SK-N-SH (cell line): ENCODE measurements at regions not wholly inside any gene's neighbourhood (a gene's known extent, or its start where the extent isn't known, plus 50 kb on each side); places are given as distances from the start of the nearest gene placed in this dataset.
A peak's percentile ranks its signal among the peaks of the same experiment; 100 is the strongest.

Source experiments
- CTCF ChIA-PET: fragments of 300-600, 350-600 bp; formaldehyde crosslinking; extraction: SDS; loops from one replicate; lab custom pipeline; 2021; lab: Yijun Ruan, JAX
- POLR2A ChIA-PET: fragments of 350-600 bp; sonication (Branson Sonifier 250); formaldehyde crosslinking; extraction: SDS; loops from one replicate; lab custom pipeline; 2020; ENCODE audit warnings: antibody characterized with exemption, inconsistent platforms; lab: Yijun Ruan, JAX
- DNase-seq: peaks from one replicate; pipeline ENCODE4 v3.0.0; 2012
- H2AFZ ChIP-seq: fragments of 200-600 bp; sonication (generic); 2 replicates; pipeline ENCODE4 v1.8.1; 2016; ENCODE audit warnings: antibody characterized with exemption, mild to moderate bottlenecking, low read depth
- H3F3A ChIP-seq: fragments of 200-600 bp; sonication (generic); replicated peaks from 2 replicates; pipeline ENCODE3; 2016; ENCODE audit warnings: antibody characterized with exemption, mild to moderate bottlenecking; ENCODE audit not compliant: insufficient read depth
- H3K27ac ChIP-seq, 2 experiments: fragments of 200-500 bp in 1 of 2; fragments of 200-600 bp in 1 of 2; sonication (Bioruptor generic) in 1 of 2; sonication (generic), shearing (Covaris generic) in 1 of 2; 2 replicates each; pipeline versions ENCODE4 v1.5.1 to v1.6.1; 2014 to 2016; ENCODE audit warnings: low read depth in 2 of 2, inconsistent platforms in 1 of 2, low read length in 1 of 2, mild to moderate bottlenecking in 1 of 2, mixed read lengths in 1 of 2
- H3K27me3 ChIP-seq: fragments of 200-600 bp; sonication (generic), shearing (Covaris generic); 2 replicates; pipeline ENCODE4 v1.6.1; 2016; ENCODE audit warnings: mixed run types; ENCODE audit not compliant: insufficient read depth
- H3K36me3 ChIP-seq, 2 experiments: fragments of 200-500 bp in 1 of 2; fragments of 200-600 bp in 1 of 2; sonication (Bioruptor generic) in 1 of 2; sonication (generic) in 1 of 2; replicated peaks in 1 of 2; 2 replicates each; pipeline versions ENCODE3 to v1.5.1; 2014 to 2016; ENCODE audit warnings: low read length in 1 of 2, mild to moderate bottlenecking in 1 of 2; ENCODE audit not compliant: insufficient read depth in 2 of 2, control insufficient read depth in 1 of 2
- H3K4me1 ChIP-seq, 2 experiments: fragments of 200-500 bp in 1 of 2; fragments of 200-600 bp in 1 of 2; sonication (Bioruptor generic) in 1 of 2; sonication (generic), shearing (Covaris generic) in 1 of 2; 2 replicates each; pipeline versions ENCODE4 v1.5.1 to v1.6.1; 2014 to 2016; ENCODE audit warnings: low read depth in 1 of 2, low read length in 1 of 2, mixed run types in 1 of 2; ENCODE audit not compliant: insufficient read depth in 2 of 2, control insufficient read depth in 1 of 2
- H3K4me2 ChIP-seq: fragments of 200-600 bp; sonication (generic), shearing (Covaris generic); 2 replicates; pipeline ENCODE4 v1.6.1; 2017; ENCODE audit warnings: mixed run types
- H3K4me3 ChIP-seq, 2 experiments: fragments of 200-500 bp in 1 of 2; fragments of 200-600 bp in 1 of 2; sonication (Bioruptor generic) in 1 of 2; sonication (generic), shearing (Covaris generic) in 1 of 2; 2 replicates each; pipeline versions ENCODE4 v1.5.1 to v1.8.1; 2014 to 2016; ENCODE audit warnings: low read depth in 2 of 2, inconsistent platforms in 1 of 2, low read length in 1 of 2, mild to moderate bottlenecking in 1 of 2, mixed read lengths in 1 of 2, moderate library complexity in 1 of 2
- H3K79me2 ChIP-seq: fragments of 200-600 bp; sonication (generic); 2 replicates; pipeline ENCODE4 v1.8.1; 2017; ENCODE audit warnings: mild to moderate bottlenecking; ENCODE audit not compliant: insufficient read depth
- H3K9ac ChIP-seq: fragments of 200-600 bp; sonication (generic); 2 replicates; pipeline ENCODE4 v1.6.1; 2017; ENCODE audit warnings: mixed run types
- H3K9me2 ChIP-seq: fragments of 200-600 bp; sonication (generic); 2 replicates; pipeline ENCODE4 v1.6.1; 2017; ENCODE audit warnings: mixed run types
- H3K9me3 ChIP-seq: fragments of 200-600 bp; sonication (generic); 2 replicates; pipeline ENCODE4 v1.6.1; 2017; ENCODE audit warnings: mixed run types, mild to moderate bottlenecking, moderate library complexity
- H4K20me1 ChIP-seq: fragments of 200-600 bp; sonication (generic); 2 replicates; pipeline ENCODE4 v1.6.1; 2017; ENCODE audit warnings: mild to moderate bottlenecking, mixed run types; ENCODE audit not compliant: insufficient read depth
- CHD2 ChIP-seq: fragments of 150-350 bp; IDR thresholded peaks from 2 replicates; pipeline ENCODE4 v1.6.1; 2018; ENCODE audit warnings: low read length; ENCODE audit not compliant: partially characterized antibody
- ELF1 ChIP-seq: IDR thresholded peaks from 2 replicates; pipeline ENCODE4 v1.4.0; 2012
- EZH2phosphoT487 ChIP-seq: fragments of 200-600 bp; sonication (generic); IDR thresholded peaks from 2 replicates; pipeline ENCODE4 v1.6.1; 2017; ENCODE audit warnings: low read depth, mixed run types, mild to moderate bottlenecking, antibody characterized with exemption, moderate library complexity, borderline replicate concordance
- FOSL2 ChIP-seq: IDR thresholded peaks from 2 replicates; pipeline ENCODE4 v1.4.0; 2012; ENCODE audit warnings: low read depth, mild to moderate bottlenecking, moderate library complexity, borderline replicate concordance
- FOXJ3 ChIP-seq: sonication (generic); formaldehyde crosslinking; IDR thresholded peaks from 2 replicates; pipeline ENCODE4 v1.5.1; 2020; ENCODE audit warnings: mild to moderate bottlenecking, missing genetic modification reagents
- GATA2 ChIP-seq: sonication (generic); formaldehyde crosslinking; IDR thresholded peaks from 2 replicates; pipeline ENCODE4 v1.5.0; 2020; ENCODE audit warnings: mild to moderate bottlenecking, missing genetic modification reagents
- MEF2A ChIP-seq: IDR thresholded peaks from 2 replicates; pipeline ENCODE4 v1.4.0; 2012; ENCODE audit warnings: low read depth, borderline replicate concordance
- NFIC ChIP-seq: IDR thresholded peaks from 2 replicates; pipeline ENCODE4 v1.4.0; 2012; ENCODE audit warnings: borderline replicate concordance
- POLR2AphosphoS5 ChIP-seq: IDR thresholded peaks from 2 replicates; pipeline ENCODE4 v1.6.1; 2012; ENCODE audit warnings: low read depth, low read length
- RAD21 ChIP-seq: IDR thresholded peaks from 2 replicates; pipeline ENCODE4 v1.6.1; 2012; ENCODE audit warnings: mild to moderate bottlenecking, low read length
- SMC3 ChIP-seq: IDR thresholded peaks from 2 replicates; pipeline ENCODE4 v1.6.1; 2012; ENCODE audit warnings: low read depth, low read length, improper control_type of control experiment
- TCF12 ChIP-seq: IDR thresholded peaks from 2 replicates; pipeline ENCODE4 v1.4.0; 2012
- YY1 ChIP-seq: IDR thresholded peaks from 2 replicates; pipeline ENCODE4 v1.4.0; 2012; ENCODE audit warnings: low read depth, mild to moderate bottlenecking
- WGBS: methylation state at CpG from one replicate; pipeline ENCODE4 v1.1.6; 2017; ENCODE audit warnings: low lambda C conversion rate; 5-methylcytosine and 5-hydroxymethylcytosine counted together
- TF ChIP-seq, protein P1 (sequence below): IDR thresholded peaks from 2 replicates; pipeline ENCODE4; 2012
- TF ChIP-seq, protein P2 (sequence below): fragments of 200-600 bp; sonication (generic); IDR thresholded peaks from 2 replicates; pipeline ENCODE4 v1.6.1; 2017; ENCODE audit warnings: antibody characterized with exemption, mild to moderate bottlenecking, moderate library complexity

DNA sequence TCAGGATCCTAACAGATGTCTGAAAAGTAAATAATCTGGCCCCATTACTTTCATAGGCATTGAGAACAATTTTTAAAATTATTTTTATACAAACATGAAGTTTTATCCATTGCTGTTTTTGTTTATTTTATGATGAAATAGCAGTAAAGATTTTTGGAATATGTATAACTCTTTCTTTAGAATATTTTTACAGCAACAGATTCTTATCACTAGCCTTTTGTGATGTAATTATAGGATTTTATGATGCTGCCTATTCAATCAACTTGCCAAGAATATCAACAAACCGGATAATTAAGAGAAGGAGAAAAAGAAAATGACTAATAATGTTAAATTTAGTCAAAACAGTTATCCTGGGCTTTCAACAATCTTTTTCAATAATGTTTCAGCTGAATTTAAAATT lies 386.3 kb downstream of the ZIC1 start:
- H3F3A ChIP-seq: no peaks in the 10 kb centered on the region
- no peaks in the 10 kb centered on the region for H3K36me3 ChIP-seq
- POLR2A ChIA-PET: no interaction called here
- no peak overlapping the region for H3K4me2 ChIP-seq
- H3K27me3 ChIP-seq: no peaks in the 10 kb centered on the region
- no peak overlapping the region for H3K4me3 ChIP-seq
- H4K20me1 ChIP-seq: no peaks in the 10 kb centered on the region
- H3K27ac ChIP-seq: no peak overlapping the region
- no peaks in the 10 kb centered on the region for H3K79me2 ChIP-seq
- DNase-seq: no peak
- H3K9me2 ChIP-seq: no peaks in the 10 kb centered on the region
- no peak overlapping the region for H2AFZ ChIP-seq
- TF ChIP-seq SMC3: no peak
- no peak for TF ChIP-seq ELF1
- no peak for TF ChIP-seq NFIC
- TF ChIP-seq, all 33 proteins: peak for 0
- no peaks in the 10 kb centered on the region for H3K9me3 ChIP-seq
- WGBS: 32% methylated on average over 1 of the region's 1 CpG
- no peak overlapping the region for H3K9ac ChIP-seq
- CTCF ChIA-PET: no interaction called here
- peaks cover 0 to 4% of the 10 kb centered on the region in 2 experiments; a peak in 2 of 4 replicates for H3K4me1 ChIP-seq

DNA sequence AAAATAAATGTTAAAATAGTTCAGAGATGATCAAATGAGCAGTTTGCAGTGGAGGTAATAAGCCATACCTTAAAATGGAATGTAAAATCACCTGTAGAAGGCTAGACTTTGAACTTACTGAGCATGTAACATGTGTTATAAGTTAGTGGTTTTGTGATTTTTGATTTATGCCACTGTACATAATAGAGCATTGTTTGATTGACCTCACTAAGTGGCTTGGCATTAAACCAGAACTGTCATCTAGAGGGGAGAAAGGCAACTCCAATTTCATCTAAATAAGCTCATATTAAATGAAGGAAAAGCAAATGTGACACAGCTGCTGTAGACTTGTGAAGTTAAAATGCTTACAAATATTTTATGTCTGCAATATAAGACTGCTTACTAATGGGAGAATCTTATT lies 387.9 kb downstream of the ZIC1 start:
- H2AFZ ChIP-seq: no peak overlapping the region
- no peaks in the 10 kb centered on the region for H3K36me3 ChIP-seq
- no peaks in the 10 kb centered on the region for H4K20me1 ChIP-seq
- CTCF ChIA-PET: interaction anchor here (1.2 kb wide), 1 partner anchor 10 kb away, joined by 3 read pairs; no protein-coding TSS in a partner anchor
- H3K4me3 ChIP-seq: no peak overlapping the region
- H3K9me3 ChIP-seq: no peaks in the 10 kb centered on the region
- H3K9me2 ChIP-seq: no peaks in the 10 kb centered on the region
- DNase-seq: no peak
- H3K4me2 ChIP-seq: no peak overlapping the region
- POLR2A ChIA-PET: no interaction called here
- TF ChIP-seq, protein P1, sequence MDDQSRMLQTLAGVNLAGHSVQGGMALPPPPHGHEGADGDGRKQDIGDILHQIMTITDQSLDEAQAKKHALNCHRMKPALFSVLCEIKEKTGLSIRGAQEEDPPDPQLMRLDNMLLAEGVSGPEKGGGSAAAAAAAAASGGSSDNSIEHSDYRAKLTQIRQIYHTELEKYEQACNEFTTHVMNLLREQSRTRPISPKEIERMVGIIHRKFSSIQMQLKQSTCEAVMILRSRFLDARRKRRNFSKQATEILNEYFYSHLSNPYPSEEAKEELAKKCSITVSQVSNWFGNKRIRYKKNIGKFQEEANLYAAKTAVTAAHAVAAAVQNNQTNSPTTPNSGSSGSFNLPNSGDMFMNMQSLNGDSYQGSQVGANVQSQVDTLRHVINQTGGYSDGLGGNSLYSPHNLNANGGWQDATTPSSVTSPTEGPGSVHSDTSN: peak; percentile 47; the same call in 1 of the 2 replicates
- TF ChIP-seq TCF12 (peak; percentile 43; the same call in 1 of the 2 replicates), NFIC (0 out of 2 replicates have a peak, but pooled peaks have one; percentile 8), FOSL2 (no peak), CHD2 (no peak)
- H3K27me3 ChIP-seq: no peaks in the 10 kb centered on the region
- H3K9ac ChIP-seq: no peak overlapping the region
- H3F3A ChIP-seq: no peaks in the 10 kb centered on the region
- peaks cover 0 to 4% of the 10 kb centered on the region in 2 experiments; a peak in 2 of 4 replicates for H3K4me1 ChIP-seq
- H3K79me2 ChIP-seq: no peaks in the 10 kb centered on the region
- no peak overlapping the region for H3K27ac ChIP-seq

DNA sequence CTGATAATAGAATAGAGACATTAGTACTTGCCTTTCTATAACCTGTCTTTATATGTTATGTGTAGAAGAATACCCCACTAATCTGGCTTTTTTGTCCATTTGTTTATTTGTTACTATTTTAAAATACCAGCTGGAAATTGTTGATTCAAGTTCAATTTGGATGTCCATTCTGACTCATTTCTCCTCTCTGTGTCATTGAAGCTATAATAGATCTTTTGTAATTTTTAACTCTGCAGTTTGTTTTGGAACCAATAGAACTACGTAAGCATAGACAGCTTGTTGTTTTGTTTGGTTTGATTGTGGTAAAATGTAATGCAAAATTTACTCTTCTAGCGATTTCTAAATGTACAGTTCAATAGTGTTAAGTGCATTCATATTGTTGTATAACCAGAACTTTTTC lies 390.4 kb downstream of the ZIC1 start:
- no peaks in the 10 kb centered on the region for H4K20me1 ChIP-seq
- no peak overlapping the region for H3K4me3 ChIP-seq
- ChIA-PET POLR2A (no interaction called here), CTCF (interaction anchor here (0.7 kb wide), 1 partner anchor 10 kb away, joined by 3 read pairs; no protein-coding TSS in a partner anchor)
- H2AFZ ChIP-seq: no peak overlapping the region
- WGBS: 38% methylated on average over 2 of the region's 2 CpGs
- H3K4me1 ChIP-seq: peaks cover 0 to 4% of the 10 kb centered on the region in 2 experiments; a peak in 2 of 4 replicates
- H3K9ac ChIP-seq: no peak overlapping the region
- no peak for DNase-seq
- no peaks in the 10 kb centered on the region for H3K79me2 ChIP-seq
- H3K27ac ChIP-seq: no peak overlapping the region
- H3K27me3 ChIP-seq: no peaks in the 10 kb centered on the region
- TF ChIP-seq, protein P2, sequence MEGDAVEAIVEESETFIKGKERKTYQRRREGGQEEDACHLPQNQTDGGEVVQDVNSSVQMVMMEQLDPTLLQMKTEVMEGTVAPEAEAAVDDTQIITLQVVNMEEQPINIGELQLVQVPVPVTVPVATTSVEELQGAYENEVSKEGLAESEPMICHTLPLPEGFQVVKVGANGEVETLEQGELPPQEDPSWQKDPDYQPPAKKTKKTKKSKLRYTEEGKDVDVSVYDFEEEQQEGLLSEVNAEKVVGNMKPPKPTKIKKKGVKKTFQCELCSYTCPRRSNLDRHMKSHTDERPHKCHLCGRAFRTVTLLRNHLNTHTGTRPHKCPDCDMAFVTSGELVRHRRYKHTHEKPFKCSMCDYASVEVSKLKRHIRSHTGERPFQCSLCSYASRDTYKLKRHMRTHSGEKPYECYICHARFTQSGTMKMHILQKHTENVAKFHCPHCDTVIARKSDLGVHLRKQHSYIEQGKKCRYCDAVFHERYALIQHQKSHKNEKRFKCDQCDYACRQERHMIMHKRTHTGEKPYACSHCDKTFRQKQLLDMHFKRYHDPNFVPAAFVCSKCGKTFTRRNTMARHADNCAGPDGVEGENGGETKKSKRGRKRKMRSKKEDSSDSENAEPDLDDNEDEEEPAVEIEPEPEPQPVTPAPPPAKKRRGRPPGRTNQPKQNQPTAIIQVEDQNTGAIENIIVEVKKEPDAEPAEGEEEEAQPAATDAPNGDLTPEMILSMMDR: no peak
- no peak for TF ChIP-seq ELF1
- no peak for TF ChIP-seq RAD21
- no peak for TF ChIP-seq FOXJ3 (CRISPR knock-in tag)
- TF ChIP-seq GATA2: no peak
- TF ChIP-seq NFIC: no peak
- TF ChIP-seq EZH2phosphoT487: no peak
- no peak for TF ChIP-seq YY1
- TF ChIP-seq MEF2A: no peak
- TF ChIP-seq POLR2AphosphoS5: no peak
- no peaks in the 10 kb centered on the region for H3K9me3 ChIP-seq
- H3K4me2 ChIP-seq: no peak overlapping the region
- no peaks in the 10 kb centered on the region for H3K9me2 ChIP-seq
- no peaks in the 10 kb centered on the region for H3K36me3 ChIP-seq
- H3F3A ChIP-seq: no peaks in the 10 kb centered on the region
